ENCODE measurements at regions not wholly inside any gene's neighbourhood (a gene's known extent, or its start where the extent isn't known, plus 50 kb on each side); places are given as distances from the start of the nearest gene placed in this dataset.

DNA sequence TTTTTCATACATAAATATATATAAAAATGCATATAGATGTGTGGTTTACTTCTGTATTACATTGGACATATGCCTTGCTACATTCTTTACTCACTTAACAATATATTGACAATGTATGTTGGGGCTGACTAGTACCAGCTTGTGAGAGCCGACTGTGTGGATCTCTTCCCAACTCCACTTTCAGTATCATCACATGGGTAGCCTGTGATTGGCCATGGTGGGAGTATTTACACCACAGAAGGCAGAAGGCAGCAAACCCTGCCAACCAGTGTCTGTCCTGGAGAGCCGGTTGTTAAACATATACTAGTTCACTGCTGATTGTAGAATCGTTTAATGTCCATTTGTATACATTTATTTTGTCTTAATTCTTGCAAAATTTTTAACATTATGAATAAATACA lies 638.7 kb downstream of the DHX35 start:
- TF ChIP-seq, protein P1, sequence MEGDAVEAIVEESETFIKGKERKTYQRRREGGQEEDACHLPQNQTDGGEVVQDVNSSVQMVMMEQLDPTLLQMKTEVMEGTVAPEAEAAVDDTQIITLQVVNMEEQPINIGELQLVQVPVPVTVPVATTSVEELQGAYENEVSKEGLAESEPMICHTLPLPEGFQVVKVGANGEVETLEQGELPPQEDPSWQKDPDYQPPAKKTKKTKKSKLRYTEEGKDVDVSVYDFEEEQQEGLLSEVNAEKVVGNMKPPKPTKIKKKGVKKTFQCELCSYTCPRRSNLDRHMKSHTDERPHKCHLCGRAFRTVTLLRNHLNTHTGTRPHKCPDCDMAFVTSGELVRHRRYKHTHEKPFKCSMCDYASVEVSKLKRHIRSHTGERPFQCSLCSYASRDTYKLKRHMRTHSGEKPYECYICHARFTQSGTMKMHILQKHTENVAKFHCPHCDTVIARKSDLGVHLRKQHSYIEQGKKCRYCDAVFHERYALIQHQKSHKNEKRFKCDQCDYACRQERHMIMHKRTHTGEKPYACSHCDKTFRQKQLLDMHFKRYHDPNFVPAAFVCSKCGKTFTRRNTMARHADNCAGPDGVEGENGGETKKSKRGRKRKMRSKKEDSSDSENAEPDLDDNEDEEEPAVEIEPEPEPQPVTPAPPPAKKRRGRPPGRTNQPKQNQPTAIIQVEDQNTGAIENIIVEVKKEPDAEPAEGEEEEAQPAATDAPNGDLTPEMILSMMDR (IDR thresholded peaks at IDR 0.05; ENCODE audit: poor library complexity), result no peak
- TF ChIP-seq EZH2 (IDR thresholded peaks at IDR 0.05; ENCODE audit: borderline replicate concordance), result no peak
